Adipocyte (in vitro differentiated cells): ENCODE measurements at regions not wholly inside any gene's neighbourhood (a gene's known extent, or its start where the extent isn't known, plus 50 kb on each side); places are given as distances from the start of the nearest gene placed in this dataset.
"Not testable (repeated sequence)": the region's sequence is repeated elsewhere in the genome, so short reads cannot be mapped to it uniquely, and the experiment has no call there.

Experiments used
- DNase-seq: peaks from one replicate; pipeline ENCODE4 v3.0.0-alpha.2; 2015; ENCODE audit warnings: low read depth
- H3K27me3 ChIP-seq: replicated peaks from 2 replicates; pipeline ENCODE4 v1.7.0; 2013; ENCODE audit warnings: mild to moderate bottlenecking, low read length, moderate library complexity; ENCODE audit not compliant: control insufficient read depth, insufficient read depth
- H3K36me3 ChIP-seq: 2 replicates; pipeline ENCODE4 v1.7.0; 2013; ENCODE audit warnings: low read length, mild to moderate bottlenecking, moderate library complexity; ENCODE audit not compliant: control insufficient read depth, insufficient read depth, severe bottlenecking
- H3K4me1 ChIP-seq: 2 replicates; pipeline ENCODE4 v1.7.0; 2013; ENCODE audit warnings: mild to moderate bottlenecking, low read length, moderate library complexity; ENCODE audit not compliant: control insufficient read depth, insufficient read depth
- H3K4me3 ChIP-seq: 2 replicates; pipeline ENCODE4 v1.7.0; 2013; ENCODE audit warnings: mild to moderate bottlenecking, low read length, moderate library complexity
- H3K9ac ChIP-seq: 2 replicates; pipeline ENCODE4 v1.7.0; 2013; ENCODE audit warnings: mild to moderate bottlenecking, low read length, moderate library complexity
- H3K9me3 ChIP-seq: 2 replicates; pipeline ENCODE4 v1.7.0; 2013; ENCODE audit warnings: mild to moderate bottlenecking, low read length, moderate library complexity; ENCODE audit not compliant: control insufficient read depth

GRCh38 chr15:26023231-26023630, 160.1 kb upstream of the ATP10A start:
- no peak overlapping the region for H3K4me3 ChIP-seq
- H3K9ac ChIP-seq: no peak overlapping the region
- H3K9me3 ChIP-seq: no peaks in the 10 kb centered on the region
- DNase-seq: no peak
- no peaks in the 10 kb centered on the region for H3K4me1 ChIP-seq
- peaks cover 5% of the 10 kb centered on the region for H3K27me3 ChIP-seq
- H3K36me3 ChIP-seq: no peaks in the 10 kb centered on the region

GRCh38 chr15:26020871-26021270, 157.7 kb upstream of the ATP10A start:
- Histone ChIP-seq H3K9me3 (no peaks in the 10 kb centered on the region), H3K36me3 (no peaks in the 10 kb centered on the region), H3K27me3 (peaks cover 11% of the 10 kb centered on the region), H3K4me3 (no peak overlapping the region), H3K4me1 (no peaks in the 10 kb centered on the region), H3K9ac (no peak overlapping the region)
- no peak for DNase-seq

- DNase-seq: no peak
- no peak overlapping the region for H3K9ac ChIP-seq
- no peaks in the 10 kb centered on the region for H3K36me3 ChIP-seq
- H3K9me3 ChIP-seq: no peaks in the 10 kb centered on the region
- H3K4me1 ChIP-seq: no peaks in the 10 kb centered on the region
- peaks cover 14% of the 10 kb centered on the region for H3K27me3 ChIP-seq
- no peak overlapping the region for H3K4me3 ChIP-seq
Observed at GRCh38 chr15:26017665-26018064, 154.5 kb upstream of the ATP10A start.

GRCh38 chr15:26015516-26016075, 152.5 kb upstream of the ATP10A start:
- no peak for DNase-seq
- H3K36me3 ChIP-seq: no peaks in the 10 kb centered on the region

GRCh38 chr15:26013981-26014380, 150.9 kb upstream of the ATP10A start:
- Histone ChIP-seq H3K36me3 (no peaks in the 10 kb centered on the region), H3K4me3 (no peak overlapping the region), H3K9ac (no peak overlapping the region), H3K27me3 (peaks cover 9% of the 10 kb centered on the region), H3K4me1 (no peaks in the 10 kb centered on the region), H3K9me3 (no peaks in the 10 kb centered on the region)
- DNase-seq: no peak

More at GRCh38 chr15:26015516-26016075, 152.5 kb upstream of the ATP10A start:
- Histone ChIP-seq H3K4me1 (no peaks in the 10 kb centered on the region), H3K9ac (no peak overlapping the region), H3K9me3 (no peaks in the 10 kb centered on the region), H3K27me3 (peaks cover 14% of the 10 kb centered on the region), H3K4me3 (no peak overlapping the region)

GRCh38 chr15:26011916-26012315, 148.8 kb upstream of the ATP10A start:
- DNase-seq: no peak
- no peak overlapping the region for H3K9ac ChIP-seq
- no peak overlapping the region for H3K4me3 ChIP-seq
- H3K27me3 ChIP-seq: peaks cover 5% of the 10 kb centered on the region
- no peaks in the 10 kb centered on the region for H3K4me1 ChIP-seq
- H3K36me3 ChIP-seq: no peaks in the 10 kb centered on the region
- no peaks in the 10 kb centered on the region for H3K9me3 ChIP-seq

- Histone ChIP-seq H3K9me3 (no peaks in the 10 kb centered on the region), H3K36me3 (no peaks in the 10 kb centered on the region), H3K4me1 (no peaks in the 10 kb centered on the region), H3K27me3 (no peaks in the 10 kb centered on the region), H3K9ac (no peak overlapping the region), H3K4me3 (no peak overlapping the region)
- no peak for DNase-seq
Observed at GRCh38 chr15:26007151-26007550, 144.0 kb upstream of the ATP10A start.

GRCh38 chr15:26001201-26001600, 138.1 kb upstream of the ATP10A start:
- H3K4me1 ChIP-seq: no peaks in the 10 kb centered on the region
- DNase-seq: no peak
- no peaks in the 10 kb centered on the region for H3K36me3 ChIP-seq
- no peaks in the 10 kb centered on the region for H3K27me3 ChIP-seq
- no peak overlapping the region for H3K4me3 ChIP-seq
- H3K9me3 ChIP-seq: no peaks in the 10 kb centered on the region
- no peak overlapping the region for H3K9ac ChIP-seq

- no peak for DNase-seq
- no peaks in the 10 kb centered on the region for H3K36me3 ChIP-seq
- peaks cover 6% of the 10 kb centered on the region for H3K27me3 ChIP-seq
Observed at GRCh38 chr15:25993506-25993905, 130.4 kb upstream of the ATP10A start.

GRCh38 chr15:25990220-25990619, 127.1 kb upstream of the ATP10A start:
- Histone ChIP-seq H3K4me3 (no peak overlapping the region), H3K4me1 (no peaks in the 10 kb centered on the region), H3K27me3 (peaks cover 6% of the 10 kb centered on the region), H3K36me3 (no peaks in the 10 kb centered on the region), H3K9me3 (peaks cover 4% of the 10 kb centered on the region), H3K9ac (no peak overlapping the region)
- no peak for DNase-seq

More at GRCh38 chr15:25993506-25993905, 130.4 kb upstream of the ATP10A start:
- Histone ChIP-seq H3K4me3 (no peak overlapping the region), H3K9ac (no peak overlapping the region), H3K9me3 (peaks cover 4% of the 10 kb centered on the region), H3K4me1 (no peaks in the 10 kb centered on the region)

- Histone ChIP-seq H3K4me3 (no peak overlapping the region), H3K9me3 (peaks cover 4% of the 10 kb centered on the region)
- no peak for DNase-seq
Observed at GRCh38 chr15:25989327-25989726, 126.2 kb upstream of the ATP10A start.

GRCh38 chr15:25988716-25989115, 125.6 kb upstream of the ATP10A start:
- H3K9me3 ChIP-seq, H3K9ac ChIP-seq, H3K4me3 ChIP-seq, H3K27me3 ChIP-seq, H3K4me1 ChIP-seq, DNase-seq, H3K36me3 ChIP-seq: not testable (repeated sequence)

More at GRCh38 chr15:25989327-25989726, 126.2 kb upstream of the ATP10A start:
- Histone ChIP-seq H3K9ac (no peak overlapping the region), H3K4me1 (no peaks in the 10 kb centered on the region), H3K36me3 (no peaks in the 10 kb centered on the region), H3K27me3 (peaks cover 6% of the 10 kb centered on the region)
